Transverse colon (tissue), 4 donors: ENCODE measurements at regions not wholly inside any gene's neighbourhood (a gene's known extent, or its start where the extent isn't known, plus 50 kb on each side); places are given as distances from the start of the nearest gene placed in this dataset.

ENCODE experiments used
- DNase-seq: peaks from one replicate; pipeline ENCODE4 v3.0.0-alpha.2; 2019
- H3K27ac ChIP-seq, 4 donors: fragments of 200-600 bp; sonication (generic); 2 replicates each; pipeline ENCODE4 v1.5.1; 2016 to 2018; ENCODE audit warnings: inconsistent platforms in 4 of 4
- H3K27me3 ChIP-seq: fragments of 200-600 bp; sonication (generic); 2 replicates; pipeline ENCODE4 v1.5.1; 2017; ENCODE audit warnings: inconsistent platforms
- H3K36me3 ChIP-seq, 4 donors: fragments of 200-600 bp; sonication (generic); 2 replicates each; pipeline ENCODE4 v1.5.1; 2017 to 2019; ENCODE audit warnings: inconsistent platforms in 4 of 4
- H3K4me1 ChIP-seq, 4 donors: fragments of 200-600 bp; sonication (generic); 2 replicates each; pipeline ENCODE4 v1.5.1; 2017 to 2020; ENCODE audit warnings: inconsistent platforms in 4 of 4
- H3K4me3 ChIP-seq, 4 donors: fragments of 200-600 bp; sonication (generic); 1 replicate in 1 of 4; 2 replicates in 3 of 4; pipeline versions ENCODE4 v1.5.1 to v1.6.1; 2017 to 2019; ENCODE audit warnings: inconsistent platforms in 4 of 4
- H3K9me3 ChIP-seq, 2 donors: fragments of 200-600 bp; sonication (generic); 2 replicates each; pipeline ENCODE4 v1.5.1; 2017 to 2019; ENCODE audit warnings: inconsistent platforms in 2 of 2
- CTCF ChIP-seq, 5 experiments: fragments of 200-600 bp in 3 of 5; fragments of 450-650 bp in 2 of 5; sonication (generic) in 3 of 5; IDR thresholded peaks; 1 replicate in 2 of 5; 2 replicates in 3 of 5; pipeline ENCODE4 v1.5.1; 2016 to 2017; ENCODE audit warnings: antibody characterized with exemption in 5 of 5, inconsistent platforms in 3 of 5, mild to moderate bottlenecking in 2 of 5, moderate library complexity in 1 of 5
- EP300 ChIP-seq: sonication (generic); formaldehyde crosslinking; IDR thresholded peaks from one replicate; pipeline ENCODE4 v1.6.1; 2017; ENCODE audit warnings: antibody characterized with exemption, low read depth
- POLR2A ChIP-seq: fragments of 450-650 bp; IDR thresholded peaks from one replicate; pipeline ENCODE4 v1.6.1; 2016; ENCODE audit warnings: antibody characterized with exemption, mild to moderate bottlenecking, moderate library complexity
- POLR2AphosphoS5 ChIP-seq, 3 donors: sonication (generic); formaldehyde crosslinking; IDR thresholded peaks; one replicate each; pipeline ENCODE4 v1.6.1; 2016; ENCODE audit warnings: antibody characterized with exemption in 3 of 3
- WGBS, 2 donors: methylation state at CpG; one replicate each; pipeline ENCODE4 v1.1.5; 2018; ENCODE audit warnings: low coverage in 1 of 2; 5-methylcytosine and 5-hydroxymethylcytosine counted together
- in situ Hi-C, 4 donors: fragments of 200-750 bp; cut with MboI; loops; one replicate each; pipeline versions ENCODE4 v1.15.0 to v1.15.1; 2017; ENCODE audit warnings: low sequenced_read_pairs in 3 of 4, low pct_ligation_motif_present in 1 of 4, low pct_unique_long_range_greater_than_20kb in 1 of 4
- intact Hi-C: fragments of 100-400 bp; cut with DNase I; formaldehyde crosslinking; loops from one replicate; pipeline ENCODE4 v1.15.1; 2023; ENCODE audit warnings: low total_unique reads

- intact Hi-C loops (no loop called here), in situ Hi-C loops (no loop called here)
- no peak overlapping the region for H3K27ac ChIP-seq
- no peak overlapping the region for H3K4me3 ChIP-seq
- no peaks in the 10 kb centered on the region for H3K9me3 ChIP-seq
- 58 to 78% methylated on average over 1 of the region's 1 CpG for WGBS, 2 donors
- no peaks in the 10 kb centered on the region for H3K27me3 ChIP-seq
- no peaks in the 10 kb centered on the region for H3K4me1 ChIP-seq
- no peak for DNase-seq
- no peak for TF ChIP-seq EP300
- TF ChIP-seq CTCF (IDR thresholded peaks at IDR 0.05), result no peak
- no peak for TF ChIP-seq POLR2A
- no peak for TF ChIP-seq POLR2AphosphoS5 (IDR thresholded peaks at IDR 0.05)
- H3K36me3 ChIP-seq, result no peaks in the 10 kb centered on the region
Measured at GRCh38 chr18:29855637-29856036, 1186.9 kb downstream of the DSC3 start.

- TF ChIP-seq CTCF (IDR thresholded peaks at IDR 0.05) (no peak), POLR2AphosphoS5 (IDR thresholded peaks at IDR 0.05) (no peak), POLR2A (no peak), EP300 (no peak)
- Histone ChIP-seq H3K27me3 (no peaks in the 10 kb centered on the region), H3K4me1 (no peaks in the 10 kb centered on the region), H3K9me3 (no peaks in the 10 kb centered on the region), H3K4me3 (no peak overlapping the region), H3K27ac (no peak overlapping the region), H3K36me3 (no peaks in the 10 kb centered on the region)
- DNase-seq, result no peak
- in situ Hi-C loops (no loop called here), intact Hi-C loops (no loop called here)
Measured at GRCh38 chr18:29853126-29853525, 1189.4 kb downstream of the DSC3 start.

GRCh38 chr18:29849144-29849543 is 1193.4 kb downstream of the DSC3 start:
- Histone ChIP-seq H3K9me3 (no peaks in the 10 kb centered on the region), H3K4me3 (no peak overlapping the region), H3K36me3 (no peaks in the 10 kb centered on the region), H3K27me3 (no peaks in the 10 kb centered on the region), H3K27ac (no peak overlapping the region), H3K4me1 (no peaks in the 10 kb centered on the region)
- no peak for TF ChIP-seq POLR2AphosphoS5 (IDR thresholded peaks at IDR 0.05)
- TF ChIP-seq POLR2A, result no peak
- TF ChIP-seq CTCF (IDR thresholded peaks at IDR 0.05), result no peak
- no peak for TF ChIP-seq EP300
- WGBS, 2 donors, result 85% methylated on average over 1 of the region's 1 CpG; no CpG with 5 or more reads in 1 of the 2 donors
- in situ Hi-C loops (no loop called here), intact Hi-C loops (no loop called here)
- no peak for DNase-seq

GRCh38 chr18:29841631-29842030 is 1200.9 kb downstream of the DSC3 start:
- Histone ChIP-seq H3K27ac (no peak overlapping the region), H3K4me3 (no peak overlapping the region), H3K4me1 (no peaks in the 10 kb centered on the region), H3K27me3 (no peaks in the 10 kb centered on the region), H3K9me3 (no peaks in the 10 kb centered on the region), H3K36me3 (no peaks in the 10 kb centered on the region)
- intact Hi-C loops (no loop called here), in situ Hi-C loops (no loop called here)
- 27 to 37% methylated on average over 3 of the region's 3 CpGs for WGBS, 2 donors
- DNase-seq, result no peak
- TF ChIP-seq POLR2AphosphoS5 (IDR thresholded peaks at IDR 0.05) (no peak), POLR2A (no peak), EP300 (no peak), CTCF (IDR thresholded peaks at IDR 0.05) (no peak)
